ENCODE measurements at regions not wholly inside any gene's neighbourhood (a gene's known extent, or its start where the extent isn't known, plus 50 kb on each side); places are given as distances from the start of the nearest gene placed in this dataset.

DNA sequence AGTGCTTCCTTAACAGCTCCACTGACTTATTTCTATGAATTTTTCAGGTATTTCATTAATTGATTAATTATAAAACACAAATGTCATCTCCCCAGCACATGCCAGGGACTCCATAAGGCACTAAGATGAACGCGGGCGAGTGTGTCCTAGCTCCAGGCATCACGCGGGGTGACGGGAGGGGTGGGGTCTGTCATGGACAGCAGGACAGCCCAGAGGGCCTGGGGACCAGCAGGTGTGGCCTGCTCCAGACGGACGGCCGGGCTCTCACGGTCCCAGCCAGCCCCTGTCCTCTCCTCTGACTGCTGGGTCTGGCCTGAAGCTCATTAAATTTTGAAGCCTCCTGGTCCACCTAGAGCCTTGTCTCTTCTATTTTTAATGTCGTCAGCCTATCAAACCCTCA, 531.1 kb downstream of the BRD1 start:
- no peak for TF ChIP-seq CTCF (IDR thresholded peaks at IDR 0.05)
- TF ChIP-seq POLR2AphosphoS5 (IDR thresholded peaks at IDR 0.05) = no peak
- TF ChIP-seq POLR2A (IDR thresholded peaks at IDR 0.05) = no peak
